ENCODE measurements at regions not wholly inside any gene's neighbourhood (a gene's known extent, or its start where the extent isn't known, plus 50 kb on each side); places are given as distances from the start of the nearest gene placed in this dataset.

- H3K27me3 ChIP-seq (ENCODE audit: control insufficient read depth in 3 of 3, insufficient read depth in 3 of 3, low read length in 2 of 3): no peaks in the 10 kb centered on the region
- H3K4me3 ChIP-seq: no peak overlapping the region
- WGBS, 2 donors: 80 to 86% methylated on average over 2 of the region's 2 CpGs
- no peak overlapping the region for H3K27ac ChIP-seq (ENCODE audit: low read depth in 1 of 2, low read length in 1 of 2)
- no peak for TF ChIP-seq CTCF (IDR thresholded peaks at IDR 0.05; ENCODE audit: control extremely low read depth, extremely low read depth)
- H3K9ac ChIP-seq (ENCODE audit: insufficient read depth in 1 of 2, low read length in 2 of 2): no peak overlapping the region
- no peaks in the 10 kb centered on the region for H3K36me3 ChIP-seq (ENCODE audit: control insufficient read depth in 4 of 4, insufficient read depth in 4 of 4, low read length in 4 of 4)
- H3K4me1 ChIP-seq (ENCODE audit: control insufficient read depth in 5 of 5, insufficient read depth in 5 of 5, low read length in 5 of 5): peaks cover 0 to 6% (median 0%) of the 10 kb centered on the region in 5 donors
- no peak for DNase-seq
- no peaks in the 10 kb centered on the region for H3K9me3 ChIP-seq (ENCODE audit: control insufficient read depth in 4 of 4, insufficient read depth in 3 of 4, low read length in 3 of 4)
- no peak for ATAC-seq (ENCODE audit: insufficient read depth, low FRiP score)
Observed at GRCh38 chr12:42804928-42805327, 215.4 kb upstream of the PRICKLE1 start.

- no peak for ATAC-seq (ENCODE audit: insufficient read depth, low FRiP score)
Observed at GRCh38 chr12:42802785-42803189, 213.2 kb upstream of the PRICKLE1 start.

GRCh38 chr12:42801271-42801670, 211.7 kb upstream of the PRICKLE1 start:
- H3K36me3 ChIP-seq (ENCODE audit: control insufficient read depth in 4 of 4, insufficient read depth in 4 of 4, low read length in 4 of 4): no peaks in the 10 kb centered on the region
- no peaks in the 10 kb centered on the region for H3K9me3 ChIP-seq (ENCODE audit: control insufficient read depth in 4 of 4, insufficient read depth in 3 of 4, low read length in 3 of 4)
- no peaks in the 10 kb centered on the region for H3K27me3 ChIP-seq (ENCODE audit: control insufficient read depth in 3 of 3, insufficient read depth in 3 of 3, low read length in 2 of 3)

More at GRCh38 chr12:42802785-42803189, 213.2 kb upstream of the PRICKLE1 start:
- Histone ChIP-seq H3K27ac (ENCODE audit: low read depth in 1 of 2, low read length in 1 of 2) (no peak overlapping the region), H3K9ac (ENCODE audit: insufficient read depth in 1 of 2, low read length in 2 of 2) (no peak overlapping the region), H3K4me3 (no peak overlapping the region), H3K9me3 (ENCODE audit: control insufficient read depth in 4 of 4, insufficient read depth in 3 of 4, low read length in 3 of 4) (no peaks in the 10 kb centered on the region), H3K27me3 (ENCODE audit: control insufficient read depth in 3 of 3, insufficient read depth in 3 of 3, low read length in 2 of 3) (no peaks in the 10 kb centered on the region), H3K4me1 (ENCODE audit: control insufficient read depth in 5 of 5, insufficient read depth in 5 of 5, low read length in 5 of 5) (peaks cover 0 to 6% (median 0%) of the 10 kb centered on the region in 5 donors), H3K36me3 (ENCODE audit: control insufficient read depth in 4 of 4, insufficient read depth in 4 of 4, low read length in 4 of 4) (no peaks in the 10 kb centered on the region)
- WGBS, 2 donors: 77 to 85% methylated on average over 4 of the region's 4 CpGs
- peak in 2 of 3 donors; percentile 18 to 40 for DNase-seq
- TF ChIP-seq CTCF (IDR thresholded peaks at IDR 0.05; ENCODE audit: control extremely low read depth, extremely low read depth): no peak

More at GRCh38 chr12:42801271-42801670, 211.7 kb upstream of the PRICKLE1 start:
- no peak for DNase-seq
- no peak overlapping the region for H3K4me3 ChIP-seq
- TF ChIP-seq CTCF (IDR thresholded peaks at IDR 0.05; ENCODE audit: control extremely low read depth, extremely low read depth): no peak
- ATAC-seq (ENCODE audit: insufficient read depth, low FRiP score): no peak
- no peak overlapping the region for H3K9ac ChIP-seq (ENCODE audit: insufficient read depth in 1 of 2, low read length in 2 of 2)
- H3K27ac ChIP-seq (ENCODE audit: low read depth in 1 of 2, low read length in 1 of 2): no peak overlapping the region
- WGBS, 2 donors: 93 to 94% methylated on average over 2 of the region's 2 CpGs
- H3K4me1 ChIP-seq (ENCODE audit: control insufficient read depth in 5 of 5, insufficient read depth in 5 of 5, low read length in 5 of 5): peaks cover 0 to 6% (median 0%) of the 10 kb centered on the region in 5 donors

Measured in lung (tissue), 11 donors.